ENCODE measurements at regions not wholly inside any gene's neighbourhood (a gene's known extent, or its start where the extent isn't known, plus 50 kb on each side); places are given as distances from the start of the nearest gene placed in this dataset.

DNA sequence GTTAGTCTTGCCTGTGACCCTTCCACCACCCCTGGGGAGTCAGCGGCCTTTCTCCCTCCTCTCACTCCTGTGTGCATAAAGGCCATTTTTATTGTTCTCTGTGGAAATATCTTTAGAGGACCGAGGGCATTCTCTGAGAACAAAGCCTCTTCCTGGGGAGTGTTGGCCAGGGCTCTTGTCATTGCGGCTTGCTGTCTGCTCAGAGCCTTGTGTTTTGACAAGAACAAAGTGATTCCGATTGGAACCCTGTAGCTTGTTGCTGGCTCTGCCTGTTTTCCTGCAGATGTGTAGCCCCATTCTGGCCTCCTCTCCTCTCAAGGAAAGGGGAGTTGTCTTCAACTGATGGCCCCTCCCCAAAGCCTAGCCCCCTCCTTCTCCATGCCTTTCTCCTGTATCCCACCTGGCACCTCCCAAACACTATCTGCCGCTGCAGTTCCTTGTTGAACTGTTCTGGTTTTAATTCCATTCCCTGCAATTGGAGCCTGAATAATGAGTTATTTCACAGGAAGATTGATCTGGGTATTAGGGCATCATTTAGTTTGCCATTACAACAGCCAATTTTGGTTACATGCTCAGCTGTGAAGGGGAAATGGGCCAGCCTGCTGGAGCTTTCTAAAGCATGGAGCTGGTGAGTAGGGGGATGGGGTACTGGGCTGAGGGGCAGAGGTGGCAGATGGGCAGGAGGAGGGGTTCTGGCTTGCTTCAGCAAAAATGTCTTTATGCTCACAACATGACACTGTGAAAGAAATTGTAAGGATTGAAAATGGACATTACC is 252.5 kb downstream of the LRFN2 start:
- Histone ChIP-seq H3K9me3 (replicated peaks) (no peaks in the 10 kb centered on the region), H3K36me3 (no peaks in the 10 kb centered on the region), H3K27me3 (ENCODE audit: low read depth) (peaks cover 99% of the 10 kb centered on the region), H3K4me1 (no peaks in the 10 kb centered on the region), H3K27ac (replicated peaks) (no peak overlapping the region), H3K4me3 (no peak overlapping the region)
- no peak for TF ChIP-seq CTCF (IDR thresholded peaks at IDR 0.05; ENCODE audit: borderline replicate concordance)
- no peak for DNase-seq
- intact Hi-C loops (cut with micrococcal nuclease): no loop called here

DNA sequence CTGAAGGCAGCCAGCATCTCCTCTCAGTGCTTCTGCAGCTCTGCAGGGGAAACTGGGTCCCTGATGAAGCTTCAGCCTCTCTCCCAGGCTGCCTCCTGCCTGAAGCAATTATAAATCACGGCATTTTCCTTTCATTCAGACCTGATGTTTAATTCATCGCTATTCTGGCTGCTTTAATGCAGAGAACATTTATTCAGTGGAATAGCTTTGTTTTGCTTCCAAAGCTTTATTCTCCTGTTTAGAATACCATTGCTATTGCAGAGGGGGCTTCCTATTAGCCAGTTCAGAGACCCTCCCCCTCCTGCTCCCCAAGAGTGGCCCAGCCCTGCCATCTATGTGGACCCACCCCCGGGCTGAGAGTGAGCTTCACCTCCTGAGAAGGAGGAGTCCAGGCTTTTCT is 255.6 kb downstream of the LRFN2 start:
- Histone ChIP-seq H3K27ac (replicated peaks) (no peak overlapping the region), H3K4me3 (no peak overlapping the region), H3K27me3 (ENCODE audit: low read depth) (peaks cover 96% of the 10 kb centered on the region), H3K4me1 (peaks cover 6% of the 10 kb centered on the region), H3K36me3 (no peaks in the 10 kb centered on the region), H3K9me3 (replicated peaks) (no peaks in the 10 kb centered on the region)
- DNase-seq: no peak
- TF ChIP-seq CTCF (IDR thresholded peaks at IDR 0.05; ENCODE audit: borderline replicate concordance): no peak
- intact Hi-C loops (cut with micrococcal nuclease): no loop called here

- Histone ChIP-seq H3K9me3 (replicated peaks) (no peaks in the 10 kb centered on the region), H3K27ac (replicated peaks) (no peak overlapping the region), H3K4me3 (no peak overlapping the region), H3K36me3 (no peaks in the 10 kb centered on the region), H3K27me3 (ENCODE audit: low read depth) (peaks cover 94% of the 10 kb centered on the region), H3K4me1 (peaks cover 16% of the 10 kb centered on the region)
- no peak for DNase-seq
- TF ChIP-seq CTCF (IDR thresholded peaks at IDR 0.05; ENCODE audit: borderline replicate concordance): no peak
- intact Hi-C loops (cut with micrococcal nuclease): no loop called here
Measured at GRCh38 chr6:40330301-40330721, 256.9 kb downstream of the LRFN2 start.

DNA sequence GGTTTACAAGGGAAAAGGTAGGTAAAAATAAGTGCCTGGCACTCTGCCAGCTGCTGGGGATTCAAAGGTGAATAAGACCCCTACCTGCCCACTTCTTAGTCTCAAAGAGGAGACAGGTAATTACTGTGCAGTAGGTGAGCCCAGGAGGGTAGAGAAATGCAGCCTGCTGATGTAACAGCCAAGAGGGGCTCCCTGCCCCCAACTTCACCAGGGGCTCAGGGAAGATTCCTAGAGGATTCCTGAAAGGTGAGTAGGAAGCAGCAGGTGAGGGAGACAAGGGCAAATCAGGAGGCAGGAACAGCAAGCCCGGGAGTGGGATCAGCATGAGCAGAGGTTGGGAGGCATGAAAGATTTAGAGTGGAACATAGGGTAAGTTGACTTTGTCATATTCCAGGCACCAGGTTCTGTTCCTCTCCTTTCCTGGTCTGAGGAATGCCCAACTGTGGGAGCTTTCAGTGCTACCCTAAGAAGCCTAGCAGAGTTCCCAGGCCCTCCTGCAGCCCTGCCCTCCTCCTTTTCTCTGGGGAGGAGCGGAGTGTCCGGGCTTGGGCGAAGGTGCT is 258.1 kb downstream of the LRFN2 start:
- H3K9me3 ChIP-seq (replicated peaks): no peaks in the 10 kb centered on the region
- TF ChIP-seq CTCF (IDR thresholded peaks at IDR 0.05; ENCODE audit: borderline replicate concordance): no peak
- H3K4me1 ChIP-seq: peaks cover 20% of the 10 kb centered on the region
- peaks cover 94% of the 10 kb centered on the region for H3K27me3 ChIP-seq (ENCODE audit: low read depth)
- H3K27ac ChIP-seq (replicated peaks): no peak overlapping the region
- no peak for DNase-seq
- intact Hi-C loops (cut with micrococcal nuclease): no loop called here
- H3K36me3 ChIP-seq: no peaks in the 10 kb centered on the region
- H3K4me3 ChIP-seq: no peak overlapping the region

GRCh38 chr6:40328386-40328985 is 258.7 kb downstream of the LRFN2 start:
- DNase-seq: no peak
- H3K27me3 ChIP-seq (ENCODE audit: low read depth): peaks cover 94% of the 10 kb centered on the region
- intact Hi-C loops (cut with micrococcal nuclease): no loop called here

More at GRCh38 chr6:40328386-40328985, 258.7 kb downstream of the LRFN2 start:
- peak; percentile 68 for TF ChIP-seq CTCF (IDR thresholded peaks at IDR 0.05; ENCODE audit: borderline replicate concordance)
- Histone ChIP-seq H3K4me1 (peaks cover 20% of the 10 kb centered on the region), H3K27ac (replicated peaks) (no peak overlapping the region), H3K9me3 (replicated peaks) (no peaks in the 10 kb centered on the region), H3K36me3 (no peaks in the 10 kb centered on the region), H3K4me3 (no peak overlapping the region)

Measured in left ventricle myocardium inferior (tissue), 1 donor.